HG03457 (cell line): ENCODE measurements at regions not wholly inside any gene's neighbourhood (a gene's known extent, or its start where the extent isn't known, plus 50 kb on each side); places are given as distances from the start of the nearest gene placed in this dataset.
"Not testable (repeated sequence)": the region's sequence is repeated elsewhere in the genome, so short reads cannot be mapped to it uniquely, and the experiment has no call there.

Experiments
- ATAC-seq: cut with Tn5 transposase; IDR thresholded peaks from one replicate; pipeline ENCODE4 v1.9.1; 2021; ENCODE audit warnings: moderate number of reproducible peaks; ENCODE audit not compliant: unreplicated experiment

GRCh38 chr7:135872861-135873260 lies 104.3 kb downstream of the MTPN start:
- not testable (repeated sequence) for ATAC-seq

- no peak for ATAC-seq
Measured at GRCh38 chr7:135862586-135863340, 114.2 kb upstream of the FAM180A start.

- no peak for ATAC-seq
Measured at GRCh38 chr7:135859538-135859937, 110.9 kb upstream of the FAM180A start.

GRCh38 chr7:135858851-135859250 lies 110.2 kb upstream of the FAM180A start:
- no peak for ATAC-seq

- no peak for ATAC-seq
Measured at GRCh38 chr7:135858379-135858778, 109.8 kb upstream of the FAM180A start.

- no peak for ATAC-seq
Measured at GRCh38 chr7:135857519-135858274, 109.1 kb upstream of the FAM180A start.

GRCh38 chr7:135856356-135857144 lies 107.9 kb upstream of the FAM180A start:
- ATAC-seq = no peak

GRCh38 chr7:135855846-135856245 lies 107.2 kb upstream of the FAM180A start:
- ATAC-seq = no peak

GRCh38 chr7:135853499-135853898 lies 104.9 kb upstream of the FAM180A start:
- no peak for ATAC-seq

GRCh38 chr7:135853008-135853407 lies 104.4 kb upstream of the FAM180A start:
- no peak for ATAC-seq

GRCh38 chr7:135847242-135847641 lies 98.6 kb upstream of the FAM180A start:
- no peak for ATAC-seq

- no peak for ATAC-seq
Measured at GRCh38 chr7:135846339-135846738, 97.7 kb upstream of the FAM180A start.

GRCh38 chr7:135845415-135846075 lies 96.9 kb upstream of the FAM180A start:
- ATAC-seq = no peak

GRCh38 chr7:135844903-135845302 lies 96.3 kb upstream of the FAM180A start:
- ATAC-seq = no peak

- ATAC-seq = peak; percentile 94
Measured at GRCh38 chr7:135843214-135843613, 94.6 kb upstream of the FAM180A start.

- ATAC-seq = no peak
Measured at GRCh38 chr7:135842446-135843179, 94.0 kb upstream of the FAM180A start.

GRCh38 chr7:135840591-135840990 lies 92.0 kb upstream of the FAM180A start:
- no peak for ATAC-seq

- no peak for ATAC-seq
Measured at GRCh38 chr7:135837675-135838074, 89.1 kb upstream of the FAM180A start.

- ATAC-seq = no peak
Measured at GRCh38 chr7:135834266-135834665, 85.7 kb upstream of the FAM180A start.

GRCh38 chr7:135833642-135834041 lies 85.0 kb upstream of the FAM180A start:
- ATAC-seq = no peak
